NCI-H2171 treated with DMSO at 0.1 percent for 48 hours (cell line): ENCODE measurements at regions not wholly inside any gene's neighbourhood (a gene's known extent, or its start where the extent isn't known, plus 50 kb on each side); places are given as distances from the start of the nearest gene placed in this dataset.

Experiments
- DNase-seq: peaks from one replicate; lab custom pipeline; 2025; lab: John Stamatoyannopoulos, UW

DNA sequence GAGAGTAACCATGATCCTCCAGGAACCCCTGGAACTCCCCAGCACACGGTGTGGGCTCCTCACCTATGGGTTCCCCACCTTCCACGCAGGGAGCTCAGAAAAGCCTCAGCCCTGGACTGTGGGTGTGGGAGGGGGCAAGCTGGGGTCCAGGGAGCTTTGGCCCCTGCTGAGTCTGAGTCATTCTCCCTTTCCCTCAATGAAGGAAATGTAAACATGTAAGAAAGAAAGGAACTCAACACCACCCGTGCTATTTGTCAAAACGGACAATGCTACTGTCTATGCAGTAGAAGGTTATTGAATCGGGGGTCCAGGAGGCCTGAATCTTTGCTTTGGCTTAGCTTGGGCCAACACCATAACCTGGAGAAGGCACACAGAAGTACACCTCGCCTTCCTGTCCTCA lies 222.8 kb downstream of the PMP22 start:
- DNase-seq = no peak

DNA sequence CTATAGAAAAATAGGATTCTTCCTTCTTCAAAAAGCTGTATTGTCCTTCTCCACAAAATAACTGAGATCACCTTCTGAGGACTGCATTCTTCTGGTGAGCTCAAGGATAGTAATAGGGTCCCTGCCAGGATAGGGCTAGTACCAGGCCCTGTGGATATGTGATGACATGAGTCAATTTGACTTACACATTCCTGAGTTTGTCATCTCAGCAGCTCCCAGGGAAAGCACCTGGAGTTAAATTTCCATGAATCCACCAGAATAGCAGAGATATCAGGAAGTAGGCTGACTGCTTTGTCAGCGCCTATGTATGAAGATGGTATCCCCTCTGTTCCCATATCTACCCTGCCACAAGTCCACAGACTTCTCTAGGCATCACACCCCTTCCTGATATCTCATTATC lies 225.8 kb downstream of the PMP22 start:
- no peak for DNase-seq

GRCh38 chr17:15038656-15039055 lies 226.5 kb downstream of the PMP22 start:
- DNase-seq = no peak

DNA sequence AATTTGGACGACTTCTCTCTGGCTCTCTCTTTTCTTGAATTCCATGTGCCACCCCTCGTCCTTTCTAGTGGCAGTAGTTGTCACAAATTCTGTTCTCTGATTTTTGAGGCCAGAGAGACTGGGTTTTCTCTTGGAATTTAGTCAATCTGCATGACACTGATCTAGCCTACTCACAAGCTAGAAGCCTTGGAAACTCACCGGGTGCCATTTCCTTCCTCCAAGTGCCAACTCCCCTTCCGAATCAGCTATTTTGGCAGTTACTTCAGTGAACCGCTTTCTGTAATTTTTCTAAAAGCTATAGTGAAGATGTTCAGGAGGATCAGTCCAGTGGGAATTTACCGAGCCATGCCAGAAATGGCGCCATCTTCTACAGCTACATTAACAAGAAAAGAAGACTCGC lies 228.9 kb downstream of the PMP22 start:
- DNase-seq = no peak

- DNase-seq = no peak
Measured at GRCh38 chr17:15031975-15032374, 233.2 kb downstream of the PMP22 start.

GRCh38 chr17:15029469-15029868 lies 235.7 kb downstream of the PMP22 start:
- no peak for DNase-seq

DNA sequence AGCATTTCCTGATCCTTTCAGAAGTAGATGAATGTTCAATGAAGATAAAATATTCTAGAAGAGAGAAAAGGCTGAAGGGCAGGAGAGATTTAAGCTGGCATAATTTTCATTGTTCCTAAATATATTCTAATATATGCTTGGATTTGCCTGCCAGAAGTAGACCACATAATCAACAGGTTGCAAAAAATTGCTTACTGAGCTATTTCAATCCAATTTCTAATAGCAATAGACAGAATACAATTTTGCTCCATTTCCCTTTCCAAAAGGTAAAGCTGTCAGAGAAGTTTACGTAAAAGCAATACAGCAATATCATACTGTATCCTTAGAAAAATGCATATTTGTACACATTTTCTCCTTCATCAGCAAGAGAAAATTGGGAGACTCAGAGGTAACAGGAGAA lies 237.3 kb downstream of the PMP22 start:
- DNase-seq = no peak

- no peak for DNase-seq
Measured at GRCh38 chr17:15026088-15026487, 239.0 kb downstream of the PMP22 start.

GRCh38 chr17:15023589-15024336 lies 241.4 kb downstream of the PMP22 start:
- no peak for DNase-seq

- DNase-seq = no peak
Measured at GRCh38 chr17:15019158-15019557, 246.0 kb downstream of the PMP22 start.

DNA sequence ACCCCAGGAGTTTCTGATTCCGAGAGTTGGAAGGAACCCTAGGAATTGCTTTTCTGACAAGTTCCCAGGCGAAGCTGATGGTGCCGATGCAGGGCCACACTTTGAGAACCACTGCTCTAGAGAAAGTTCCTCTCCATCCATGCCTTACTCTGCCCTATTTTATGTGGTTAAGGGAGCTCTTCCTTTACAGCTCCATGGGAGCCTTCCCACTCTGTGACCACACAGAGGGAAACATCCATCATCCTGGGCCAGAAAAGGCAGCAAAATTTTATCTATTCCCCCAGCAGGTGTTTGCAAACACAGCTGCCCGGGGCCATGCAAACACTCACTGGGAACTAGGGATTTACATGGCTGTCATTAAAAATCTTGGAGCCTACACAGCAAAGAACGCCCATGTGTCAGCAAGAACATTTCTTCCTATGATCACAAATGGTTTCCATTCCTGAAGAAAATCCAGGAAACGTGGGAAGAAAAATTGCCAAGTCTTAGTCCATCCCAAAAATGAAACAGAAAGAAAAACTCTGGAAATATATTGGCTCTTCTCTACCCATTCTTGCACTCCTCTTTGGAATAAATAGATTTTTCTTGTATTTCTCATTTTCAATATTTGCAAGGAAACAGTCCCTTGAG lies 252.7 kb downstream of the PMP22 start:
- DNase-seq = no peak

DNA sequence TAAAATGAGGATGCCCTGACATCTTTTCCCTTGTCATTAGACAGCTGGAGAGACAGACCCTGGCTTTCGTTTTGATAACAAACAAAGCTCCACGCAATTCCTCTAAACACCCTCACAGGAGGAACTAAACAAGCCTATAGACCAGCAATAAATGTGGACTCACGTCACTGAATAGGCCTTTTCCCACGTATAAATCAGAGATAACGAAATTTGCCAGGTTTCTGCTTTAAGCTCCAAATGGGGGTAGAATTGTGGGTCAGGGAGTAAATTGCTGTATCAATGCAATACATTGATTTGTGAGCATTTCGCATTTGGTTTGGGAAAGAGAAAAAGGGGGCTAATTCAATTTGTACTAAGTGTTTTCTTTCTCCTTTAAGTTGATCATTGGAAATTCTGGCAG lies 256.0 kb downstream of the PMP22 start:
- no peak for DNase-seq

DNA sequence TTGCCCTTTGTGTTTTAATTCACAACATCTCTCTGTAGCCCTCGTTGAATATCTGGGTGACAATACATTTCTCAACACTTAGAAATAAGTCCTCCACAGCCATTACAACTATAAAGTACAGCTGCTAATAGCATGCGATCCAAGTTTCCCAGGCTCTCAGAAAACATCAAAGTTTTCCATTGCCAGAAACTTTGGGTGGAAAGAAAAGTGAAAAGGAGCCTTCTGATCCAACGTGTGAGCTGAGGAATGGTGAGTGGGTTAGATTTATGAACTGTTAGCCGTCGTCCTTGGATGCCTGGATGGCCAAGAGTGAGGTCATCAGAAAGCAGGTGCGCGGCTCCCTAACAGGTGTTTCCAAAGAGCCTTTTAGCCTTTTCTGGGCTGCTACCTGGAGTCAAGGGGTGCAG lies 258.0 kb downstream of the PMP22 start:
- DNase-seq = no peak

- no peak for DNase-seq
Measured at GRCh38 chr17:15006421-15007128, 258.6 kb downstream of the PMP22 start.

- DNase-seq = no peak
Measured at GRCh38 chr17:15000661-15001060, 264.5 kb downstream of the PMP22 start.

- no peak for DNase-seq
Measured at GRCh38 chr17:14997290-14997689, 267.8 kb downstream of the PMP22 start.

DNA sequence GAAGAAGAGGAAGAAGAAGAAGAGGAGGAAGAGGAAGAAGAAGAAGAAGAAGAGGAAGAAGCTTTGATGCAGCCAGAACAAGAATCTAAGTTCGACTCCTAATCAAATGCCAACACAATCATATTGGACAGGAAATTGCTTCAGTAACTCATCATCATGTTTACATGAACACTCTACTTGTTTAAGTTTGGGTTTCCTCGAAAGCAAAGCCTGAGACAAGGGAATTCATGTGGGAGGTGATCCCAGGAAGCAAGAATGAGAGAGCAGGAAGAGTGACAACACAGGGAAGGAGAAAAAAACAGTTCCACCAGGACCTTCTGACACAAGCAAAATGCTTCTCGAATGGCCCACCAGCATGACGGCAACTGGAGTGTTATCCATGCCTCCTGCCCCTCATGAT lies 279.0 kb downstream of the PMP22 start:
- DNase-seq = no peak

- DNase-seq = no peak
Measured at GRCh38 chr17:14972844-14973243, 292.3 kb downstream of the PMP22 start.

GRCh38 chr17:14971054-14971453 lies 294.1 kb downstream of the PMP22 start:
- DNase-seq = no peak

DNA sequence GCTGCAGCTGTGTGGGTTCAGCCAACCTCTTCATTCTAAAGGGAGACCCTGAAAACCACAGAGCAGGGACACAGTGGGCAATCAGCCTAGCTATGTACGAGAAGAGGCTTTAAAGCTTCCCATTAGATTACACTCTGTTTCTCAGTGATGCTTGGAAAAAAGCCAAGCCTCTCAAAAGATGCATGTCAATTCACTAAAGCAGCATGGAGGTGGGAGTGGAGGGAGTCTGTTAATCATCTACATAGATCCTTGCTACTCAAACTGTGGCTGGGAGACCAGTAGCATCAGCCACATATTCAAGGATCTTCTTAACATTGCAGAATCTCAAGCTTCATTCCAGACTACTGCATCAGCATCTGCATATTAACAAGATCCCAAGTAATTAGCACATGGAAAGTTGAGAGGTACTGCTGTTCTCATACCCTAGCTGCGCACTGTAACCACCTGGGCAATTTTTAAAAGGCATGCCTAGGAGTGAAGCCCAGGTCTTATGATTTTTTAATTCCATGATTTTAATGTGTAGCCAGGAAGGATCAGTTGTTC lies 305.9 kb downstream of the PMP22 start:
- DNase-seq = no peak

- no peak for DNase-seq
Measured at GRCh38 chr17:14953405-14953804, 311.7 kb downstream of the PMP22 start.

DNA sequence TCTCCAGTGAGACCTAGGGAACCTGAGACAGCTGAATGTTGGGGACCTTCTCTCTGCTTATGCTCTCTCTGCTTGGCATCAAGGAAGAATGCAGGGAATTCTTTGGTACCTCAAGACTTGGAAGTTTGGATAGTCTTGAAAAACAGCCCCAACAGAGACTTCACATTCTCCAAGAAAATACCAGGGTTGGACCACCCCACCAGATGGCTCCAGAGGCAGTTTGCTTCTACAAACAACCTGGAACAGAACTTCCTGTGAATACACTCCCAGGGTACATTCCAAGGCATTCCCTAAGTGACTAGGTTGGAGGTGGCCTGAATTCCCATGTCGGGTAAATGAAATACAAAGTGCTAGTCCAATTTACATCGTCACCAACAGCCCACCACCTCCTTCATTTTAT lies 314.4 kb downstream of the PMP22 start:
- no peak for DNase-seq

DNA sequence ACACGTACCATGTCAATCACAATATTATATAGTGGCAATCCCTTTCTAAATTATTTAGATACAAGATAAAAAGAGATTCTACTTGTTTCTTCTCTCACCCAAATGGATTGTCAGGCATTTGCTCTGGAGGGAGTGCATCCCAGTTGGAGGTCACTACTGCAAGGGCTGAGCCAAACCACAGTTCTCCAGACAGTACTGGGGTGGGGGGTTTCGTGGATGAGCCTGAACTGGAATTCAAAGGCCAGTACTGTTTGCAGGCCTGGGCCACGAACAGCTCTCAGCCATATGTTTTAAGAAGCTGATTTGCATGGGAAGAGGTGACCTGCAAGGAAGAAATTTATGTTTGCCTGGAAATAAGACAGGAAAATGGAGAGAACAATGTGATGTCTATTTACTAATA lies 314.9 kb downstream of the PMP22 start:
- no peak for DNase-seq
